ENCODE measurements at regions not wholly inside any gene's neighbourhood (a gene's known extent, or its start where the extent isn't known, plus 50 kb on each side); places are given as distances from the start of the nearest gene placed in this dataset.

GRCh38 chr1:221162352-221162751 is 283.1 kb downstream of the HLX start:
- H3K9me3 Mint-ChIP-seq (ENCODE audit: low read depth) = no peaks in the 10 kb centered on the region
- no peak overlapping the region for H3K4me3 Mint-ChIP-seq
- H3K4me1 Mint-ChIP-seq = no peaks in the 10 kb centered on the region
- H3K27me3 Mint-ChIP-seq = peaks cover 9% of the 10 kb centered on the region
- ChIA-PET POLR2A (interaction anchor here (0.6 kb wide), 1 partner anchor 101 kb away, joined by 3 read pairs; no protein-coding TSS in a partner anchor), CTCF (no interaction called here)
- no peak for ATAC-seq
- no peaks in the 10 kb centered on the region for H3K36me3 Mint-ChIP-seq (ENCODE audit: low read depth)
- intact Hi-C loops (cut with DNase I, micrococcal nuclease) = no loop called here
- no peak for DNase-seq
- no peak overlapping the region for H3K27ac Mint-ChIP-seq

- ChIA-PET CTCF (no interaction called here), POLR2A (no interaction called here)
- Mint-ChIP-seq H3K4me3 (no peak overlapping the region), H3K4me1 (no peaks in the 10 kb centered on the region), H3K9me3 (ENCODE audit: low read depth) (no peaks in the 10 kb centered on the region), H3K27me3 (peaks cover 12% of the 10 kb centered on the region), H3K36me3 (ENCODE audit: low read depth) (no peaks in the 10 kb centered on the region), H3K27ac (no peak overlapping the region)
- DNase-seq (no peak), ATAC-seq (no peak)
- intact Hi-C loops (cut with DNase I, micrococcal nuclease) = no loop called here
Observed at GRCh38 chr1:221162939-221163338, 283.7 kb downstream of the HLX start.

- Mint-ChIP-seq H3K36me3 (ENCODE audit: low read depth) (no peaks in the 10 kb centered on the region), H3K27ac (no peak overlapping the region), H3K9me3 (ENCODE audit: low read depth) (no peaks in the 10 kb centered on the region), H3K4me1 (no peaks in the 10 kb centered on the region), H3K27me3 (peaks cover 12% of the 10 kb centered on the region), H3K4me3 (no peak overlapping the region)
- ChIA-PET POLR2A (no interaction called here), CTCF (interaction anchor here (0.7 kb wide), 1 partner anchor 255 kb away, joined by 3 read pairs; no protein-coding TSS in a partner anchor)
- intact Hi-C loops (cut with DNase I, micrococcal nuclease) = no loop called here
- ATAC-seq (no peak), DNase-seq (no peak)
Observed at GRCh38 chr1:221164029-221164428, 284.8 kb downstream of the HLX start.

- ChIA-PET POLR2A (no interaction called here), CTCF (no interaction called here)
- peaks cover 12% of the 10 kb centered on the region for H3K27me3 Mint-ChIP-seq
- intact Hi-C loops (cut with DNase I, micrococcal nuclease) = no loop called here
- no peak overlapping the region for H3K27ac Mint-ChIP-seq
- ATAC-seq (no peak), DNase-seq (no peak)
- H3K4me3 Mint-ChIP-seq = no peak overlapping the region
- no peaks in the 10 kb centered on the region for H3K36me3 Mint-ChIP-seq (ENCODE audit: low read depth)
- no peaks in the 10 kb centered on the region for H3K4me1 Mint-ChIP-seq
- no peaks in the 10 kb centered on the region for H3K9me3 Mint-ChIP-seq (ENCODE audit: low read depth)
Observed at GRCh38 chr1:221164951-221165838, 286.0 kb downstream of the HLX start.

- Mint-ChIP-seq H3K27me3 (peaks cover 14% of the 10 kb centered on the region), H3K27ac (no peak overlapping the region), H3K4me1 (no peaks in the 10 kb centered on the region), H3K4me3 (no peak overlapping the region), H3K9me3 (ENCODE audit: low read depth) (no peaks in the 10 kb centered on the region), H3K36me3 (ENCODE audit: low read depth) (no peaks in the 10 kb centered on the region)
- ChIA-PET POLR2A (no interaction called here), CTCF (interaction anchor here (1.8 kb wide), 1 partner anchor 38 kb away, joined by 8 read pairs; no protein-coding TSS in a partner anchor)
- ATAC-seq (no peak), DNase-seq (no peak)
- intact Hi-C loops (cut with DNase I, micrococcal nuclease) = no loop called here
Observed at GRCh38 chr1:221165839-221166500, 286.7 kb downstream of the HLX start.

GRCh38 chr1:221166559-221167318 is 287.5 kb downstream of the HLX start:
- ChIA-PET POLR2A (no interaction called here), CTCF (interaction anchor here (0.6 to 1.8 kb wide), 2 partner anchors 37 to 278 kb away, joined by 3 to 8 read pairs; no protein-coding TSS in a partner anchor)
- Mint-ChIP-seq H3K27me3 (peaks cover 14% of the 10 kb centered on the region), H3K36me3 (ENCODE audit: low read depth) (no peaks in the 10 kb centered on the region), H3K4me1 (no peaks in the 10 kb centered on the region), H3K4me3 (no peak overlapping the region), H3K27ac (no peak overlapping the region), H3K9me3 (ENCODE audit: low read depth) (peaks cover under 1% of the 10 kb centered on the region)
- no peak for DNase-seq
- no peak for ATAC-seq
- intact Hi-C loops (cut with DNase I, micrococcal nuclease) = no loop called here

- H3K36me3 Mint-ChIP-seq (ENCODE audit: low read depth) = no peaks in the 10 kb centered on the region
- H3K27me3 Mint-ChIP-seq = peaks cover 11% of the 10 kb centered on the region
Observed at GRCh38 chr1:221169447-221169889, 290.2 kb downstream of the HLX start.

GRCh38 chr1:221170171-221170570 is 290.9 kb downstream of the HLX start:
- Mint-ChIP-seq H3K4me3 (no peak overlapping the region), H3K36me3 (ENCODE audit: low read depth) (no peaks in the 10 kb centered on the region), H3K27me3 (peaks cover 8% of the 10 kb centered on the region), H3K9me3 (ENCODE audit: low read depth) (peaks cover 5% of the 10 kb centered on the region), H3K4me1 (no peaks in the 10 kb centered on the region), H3K27ac (no peak overlapping the region)
- ChIA-PET POLR2A (no interaction called here), CTCF (interaction anchor here (0.6 kb wide), 1 partner anchor 38 kb away, joined by 3 read pairs; no protein-coding TSS in a partner anchor)
- no peak for ATAC-seq
- no peak for DNase-seq
- intact Hi-C loops (cut with DNase I, micrococcal nuclease) = no loop called here

More at GRCh38 chr1:221169447-221169889, 290.2 kb downstream of the HLX start:
- ChIA-PET CTCF (no interaction called here), POLR2A (no interaction called here)
- peaks cover 5% of the 10 kb centered on the region for H3K9me3 Mint-ChIP-seq (ENCODE audit: low read depth)
- ATAC-seq (no peak), DNase-seq (no peak)
- H3K4me1 Mint-ChIP-seq = no peaks in the 10 kb centered on the region
- intact Hi-C loops (cut with DNase I, micrococcal nuclease) = no loop called here
- no peak overlapping the region for H3K4me3 Mint-ChIP-seq
- no peak overlapping the region for H3K27ac Mint-ChIP-seq

- intact Hi-C loops (cut with DNase I, micrococcal nuclease) = no loop called here
- no peak overlapping the region for H3K27ac Mint-ChIP-seq
- H3K27me3 Mint-ChIP-seq = peaks cover 8% of the 10 kb centered on the region
- ATAC-seq (no peak), DNase-seq (no peak)
- H3K36me3 Mint-ChIP-seq (ENCODE audit: low read depth) = no peaks in the 10 kb centered on the region
- ChIA-PET CTCF (interaction anchor here (0.7 kb wide), 1 partner anchor 1256 kb away, joined by 3 read pairs; no protein-coding TSS in a partner anchor), POLR2A (no interaction called here)
- no peaks in the 10 kb centered on the region for H3K4me1 Mint-ChIP-seq
- no peak overlapping the region for H3K4me3 Mint-ChIP-seq
- H3K9me3 Mint-ChIP-seq (ENCODE audit: low read depth) = peaks cover 5% of the 10 kb centered on the region
Observed at GRCh38 chr1:221171768-221172167, 292.5 kb downstream of the HLX start.

- Mint-ChIP-seq H3K36me3 (ENCODE audit: low read depth) (no peaks in the 10 kb centered on the region), H3K9me3 (ENCODE audit: low read depth) (peaks cover 5% of the 10 kb centered on the region), H3K27me3 (peaks cover 3% of the 10 kb centered on the region), H3K4me1 (no peaks in the 10 kb centered on the region), H3K27ac (no peak overlapping the region), H3K4me3 (no peak overlapping the region)
- ATAC-seq (no peak), DNase-seq (no peak)
- intact Hi-C loops (cut with DNase I, micrococcal nuclease) = no loop called here
- CTCF ChIA-PET = no interaction called here
- POLR2A ChIA-PET = no interaction called here
Observed at GRCh38 chr1:221172841-221173240, 293.6 kb downstream of the HLX start.

- intact Hi-C loops (cut with DNase I, micrococcal nuclease) = no loop called here
- H3K36me3 Mint-ChIP-seq (ENCODE audit: low read depth) = no peaks in the 10 kb centered on the region
- H3K4me3 Mint-ChIP-seq = no peak overlapping the region
- ATAC-seq (no peak), DNase-seq (no peak)
- CTCF ChIA-PET = no interaction called here
- peaks cover 7% of the 10 kb centered on the region for H3K27me3 Mint-ChIP-seq
- no peaks in the 10 kb centered on the region for H3K4me1 Mint-ChIP-seq
- POLR2A ChIA-PET = no interaction called here
- no peak overlapping the region for H3K27ac Mint-ChIP-seq
- peaks cover 5% of the 10 kb centered on the region for H3K9me3 Mint-ChIP-seq (ENCODE audit: low read depth)
Observed at GRCh38 chr1:221174330-221174993, 295.2 kb downstream of the HLX start.
